HepG2 (cell line): ENCODE measurements at regions not wholly inside any gene's neighbourhood (a gene's known extent, or its start where the extent isn't known, plus 50 kb on each side); places are given as distances from the start of the nearest gene placed in this dataset.

Experiments used
- DMAP1 ChIP-seq: IDR thresholded peaks from 2 replicates; pipeline ENCODE4 v1.6.1; 2016
- ERF ChIP-seq: IDR thresholded peaks from 2 replicates; pipeline ENCODE4 v1.6.1; 2018; ENCODE audit warnings: missing biosample characterization, missing genetic modification reagents
- FOSL2 ChIP-seq: sonication (generic); formaldehyde crosslinking; IDR thresholded peaks from 2 replicates; pipeline ENCODE4 v1.4.0; 2020; ENCODE audit warnings: missing genetic modification reagents
- FOXP1 ChIP-seq, 2 experiments: fragments of 450-650 bp in 1 of 2; IDR thresholded peaks; 2 replicates each; pipeline ENCODE4 v1.6.1; 2017 to 2018; ENCODE audit warnings: antibody characterized with exemption in 1 of 2
- HDAC2 ChIP-seq: sonication (generic); formaldehyde crosslinking; IDR thresholded peaks from 2 replicates; pipeline ENCODE4 v1.4.0; 2020; ENCODE audit warnings: missing genetic modification reagents
- HNF4A ChIP-seq: sonication (generic); formaldehyde crosslinking; IDR thresholded peaks from 2 replicates; pipeline ENCODE4 v1.4.0; 2020; ENCODE audit warnings: missing genetic modification reagents
- KAT8 ChIP-seq: IDR thresholded peaks from 2 replicates; pipeline ENCODE4 v1.6.1; 2016; ENCODE audit warnings: missing genetic modification reagents, missing compliant biosample characterization
- RARA ChIP-seq: IDR thresholded peaks from 2 replicates; pipeline ENCODE4 v1.6.1; 2016; ENCODE audit warnings: missing genetic modification reagents, missing compliant biosample characterization
- SNAI1 ChIP-seq: sonication (generic); formaldehyde crosslinking; IDR thresholded peaks from 2 replicates; pipeline ENCODE4 v1.5.0; 2020; ENCODE audit warnings: mild to moderate bottlenecking, missing genetic modification reagents, borderline replicate concordance
- SOX13 ChIP-seq, 3 experiments: fragments of 450-650 bp in 1 of 3; sonication (generic) in 1 of 3; formaldehyde crosslinking in 1 of 3; IDR thresholded peaks in 2 of 3; conservative IDR thresholded peaks in 1 of 3; 2 replicates each; pipeline versions ENCODE4 v1.5.0 to v1.6.1; 2016 to 2020; ENCODE audit warnings: antibody characterized with exemption in 1 of 3, mild to moderate bottlenecking in 1 of 3, missing compliant biosample characterization in 1 of 3, missing genetic modification reagents in 1 of 3, moderate library complexity in 1 of 3
- SP4 ChIP-seq: sonication (generic); formaldehyde crosslinking; IDR thresholded peaks from 2 replicates; pipeline ENCODE4 v1.8.1; 2023; ENCODE audit warnings: mild to moderate bottlenecking, missing genetic modification reagents
- TEAD3 ChIP-seq: optimal IDR thresholded peaks from 2 replicates; pipeline ENCODE3; 2016; ENCODE audit warnings: borderline replicate concordance
- YEATS2 ChIP-seq: sonication (generic); formaldehyde crosslinking; IDR thresholded peaks from 2 replicates; pipeline ENCODE4 v1.4.0; 2020; ENCODE audit warnings: missing genetic modification reagents, borderline replicate concordance
- ZNF121 ChIP-seq: sonication (generic); formaldehyde crosslinking; IDR thresholded peaks from 2 replicates; pipeline ENCODE4 v1.5.0; 2020; ENCODE audit warnings: mild to moderate bottlenecking, missing genetic modification reagents
- ZNF616 ChIP-seq: sonication (generic); formaldehyde crosslinking; IDR thresholded peaks from 2 replicates; pipeline ENCODE4 v1.5.0; 2020; ENCODE audit warnings: low read depth, mild to moderate bottlenecking, missing genetic modification reagents
- ZNF7 ChIP-seq: IDR thresholded peaks from 2 replicates; pipeline ENCODE4 v1.6.1; 2016; ENCODE audit warnings: missing biosample characterization, missing genetic modification reagents
- ZNF782 ChIP-seq: sonication (generic); formaldehyde crosslinking; IDR thresholded peaks from 2 replicates; pipeline ENCODE4 v1.4.0; 2020; ENCODE audit warnings: missing genetic modification reagents, mild to moderate bottlenecking, borderline replicate concordance
- TF ChIP-seq, protein P1 (sequence below): IDR thresholded peaks from 2 replicates; pipeline ENCODE4 v1.6.1; 2016; ENCODE audit warnings: low read depth, borderline replicate concordance
- TF ChIP-seq, protein P2 (sequence below): sonication (generic); formaldehyde crosslinking; IDR thresholded peaks from 2 replicates; pipeline ENCODE4 v1.5.0; 2020; ENCODE audit warnings: missing genetic modification reagents
- TF ChIP-seq, protein P3 (sequence below): sonication (generic); formaldehyde crosslinking; IDR thresholded peaks from 2 replicates; pipeline ENCODE4 v1.5.0; 2020; ENCODE audit warnings: mild to moderate bottlenecking, missing genetic modification reagents
- TF ChIP-seq, protein P4 (sequence below): sonication (generic); formaldehyde crosslinking; IDR thresholded peaks from 2 replicates; pipeline ENCODE4 v1.4.0; 2020; ENCODE audit warnings: missing genetic modification reagents

DNA sequence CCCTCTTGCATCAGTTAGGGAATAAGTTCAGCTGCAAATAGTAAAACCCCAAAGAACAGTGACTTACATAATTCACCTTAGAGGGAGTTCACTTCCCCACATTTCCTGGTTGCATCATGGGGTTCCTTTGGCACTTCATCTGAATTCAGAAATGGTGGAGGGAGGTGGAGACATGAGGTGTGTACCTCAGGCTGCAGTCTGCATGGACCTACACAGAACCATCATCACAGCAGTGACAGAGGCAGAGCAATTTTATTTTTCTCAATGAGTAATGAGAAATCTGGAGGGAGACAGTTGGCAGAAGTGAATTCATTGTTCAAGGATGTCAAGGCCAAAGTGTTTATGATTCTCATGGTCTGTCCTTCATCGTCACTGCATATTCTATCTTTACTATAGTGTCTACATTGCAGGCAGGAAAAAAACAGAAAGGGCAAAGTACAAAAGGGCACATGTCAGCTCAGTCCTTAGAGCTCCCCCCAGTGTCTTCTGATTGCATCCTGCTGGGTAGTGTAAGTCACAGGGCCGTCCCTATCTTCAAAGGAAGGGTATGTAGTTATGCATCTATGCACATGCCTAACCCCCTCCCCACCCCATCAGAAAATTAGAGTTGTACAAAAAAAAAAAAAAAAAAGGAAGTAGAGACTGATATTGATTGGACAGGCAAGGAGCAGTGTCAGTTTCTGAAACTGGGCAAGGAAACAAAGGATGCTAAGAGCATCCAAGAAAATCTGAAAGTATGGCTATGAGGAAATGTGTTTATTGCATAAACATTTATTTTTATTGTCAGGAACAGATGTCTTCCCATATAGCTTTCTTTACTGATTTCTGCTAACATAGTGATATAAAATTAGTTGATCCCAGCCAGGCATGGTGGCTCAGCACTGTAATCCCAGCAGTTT, 132.7 kb upstream of the APC start (continued):
- TF ChIP-seq ZNF616 (CRISPR knock-in tag) (no peak), YEATS2 (CRISPR knock-in tag) (0 out of 2 replicates have a peak, but pooled peaks have one; percentile 23), KAT8 (CRISPR knock-in tag) (0 out of 2 replicates have a peak, but pooled peaks have one; percentile 23), HDAC2 (CRISPR knock-in tag) (0 out of 2 replicates have a peak, but pooled peaks have one; percentile 42), FOSL2 (0 out of 2 replicates have a peak, but pooled peaks have one; percentile 25), DMAP1 (CRISPR knock-in tag) (0 out of 2 replicates have a peak, but pooled peaks have one; percentile 31), ZNF782 (CRISPR knock-in tag) (no peak), HNF4A (CRISPR knock-in tag) (peak; percentile 96), FOXP1 (IDR thresholded peaks at IDR 0.05) (no peak), FOXP1 (CRISPR knock-in tag; IDR thresholded peaks at IDR 0.05) (0 out of 2 replicates have a peak, but pooled peaks have one; percentile 8), ZNF7 (CRISPR knock-in tag) (peak; percentile 48; the same call in 1 of the 2 replicates), ZNF121 (CRISPR knock-in tag) (no peak), RARA (CRISPR knock-in tag) (peak; percentile 60; the same call in 1 of the 2 replicates), ERF (CRISPR knock-in tag) (0 out of 2 replicates have a peak, but pooled peaks have one; percentile 27), TEAD3 (CRISPR knock-in tag) (peak; percentile 50), SNAI1 (CRISPR knock-in tag) (no peak), SP4 (CRISPR knock-in tag) (no peak), SOX13 (IDR thresholded peaks at IDR 0.05) (no peak), SOX13 (CRISPR knock-in tag; conservative IDR thresholded peaks at IDR 0.05 in 1 of 2, IDR thresholded peaks at IDR 0.05 in 1 of 2) (peak in 1 of 2 experiments; percentile 61; a peak in 1 of 4 replicates)
- TF ChIP-seq, protein P1, sequence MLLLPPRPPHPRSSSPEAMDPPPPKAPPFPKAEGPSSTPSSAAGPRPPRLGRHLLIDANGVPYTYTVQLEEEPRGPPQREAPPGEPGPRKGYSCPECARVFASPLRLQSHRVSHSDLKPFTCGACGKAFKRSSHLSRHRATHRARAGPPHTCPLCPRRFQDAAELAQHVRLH (CRISPR knock-in tag): 0 out of 2 replicates have a peak, but pooled peaks have one; percentile 33
- TF ChIP-seq, protein P2, sequence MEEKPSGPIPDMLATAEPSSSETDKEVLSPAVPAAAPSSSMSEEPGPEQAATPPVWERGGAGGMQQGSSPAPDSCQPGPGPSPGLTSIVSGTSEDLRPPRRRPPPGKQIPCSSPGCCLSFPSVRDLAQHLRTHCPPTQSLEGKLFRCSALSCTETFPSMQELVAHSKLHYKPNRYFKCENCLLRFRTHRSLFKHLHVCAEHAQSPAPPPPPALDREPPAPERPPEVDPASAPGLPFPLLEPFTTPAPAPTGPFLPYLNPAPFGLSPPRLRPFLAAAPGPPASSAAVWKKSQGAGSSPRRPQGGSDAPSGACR (CRISPR knock-in tag): no peak
- TF ChIP-seq, protein P3, sequence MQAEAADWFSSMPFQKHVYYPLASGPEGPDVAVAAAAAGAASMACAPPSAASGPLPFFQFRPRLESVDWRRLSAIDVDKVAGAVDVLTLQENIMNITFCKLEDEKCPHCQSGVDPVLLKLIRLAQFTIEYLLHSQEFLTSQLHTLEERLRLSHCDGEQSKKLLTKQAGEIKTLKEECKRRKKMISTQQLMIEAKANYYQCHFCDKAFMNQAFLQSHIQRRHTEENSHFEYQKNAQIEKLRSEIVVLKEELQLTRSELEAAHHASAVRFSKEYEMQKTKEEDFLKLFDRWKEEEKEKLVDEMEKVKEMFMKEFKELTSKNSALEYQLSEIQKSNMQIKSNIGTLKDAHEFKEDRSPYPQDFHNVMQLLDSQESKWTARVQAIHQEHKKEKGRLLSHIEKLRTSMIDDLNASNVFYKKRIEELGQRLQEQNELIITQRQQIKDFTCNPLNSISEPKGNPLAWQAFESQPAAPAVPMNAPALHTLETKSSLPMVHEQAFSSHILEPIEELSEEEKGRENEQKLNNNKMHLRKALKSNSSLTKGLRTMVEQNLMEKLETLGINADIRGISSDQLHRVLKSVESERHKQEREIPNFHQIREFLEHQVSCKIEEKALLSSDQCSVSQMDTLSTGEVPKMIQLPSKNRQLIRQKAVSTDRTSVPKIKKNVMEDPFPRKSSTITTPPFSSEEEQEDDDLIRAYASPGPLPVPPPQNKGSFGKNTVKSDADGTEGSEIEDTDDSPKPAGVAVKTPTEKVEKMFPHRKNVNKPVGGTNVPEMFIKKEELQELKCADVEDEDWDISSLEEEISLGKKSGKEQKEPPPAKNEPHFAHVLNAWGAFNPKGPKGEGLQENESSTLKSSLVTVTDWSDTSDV (CRISPR knock-in tag): no peak
- TF ChIP-seq, protein P4, sequence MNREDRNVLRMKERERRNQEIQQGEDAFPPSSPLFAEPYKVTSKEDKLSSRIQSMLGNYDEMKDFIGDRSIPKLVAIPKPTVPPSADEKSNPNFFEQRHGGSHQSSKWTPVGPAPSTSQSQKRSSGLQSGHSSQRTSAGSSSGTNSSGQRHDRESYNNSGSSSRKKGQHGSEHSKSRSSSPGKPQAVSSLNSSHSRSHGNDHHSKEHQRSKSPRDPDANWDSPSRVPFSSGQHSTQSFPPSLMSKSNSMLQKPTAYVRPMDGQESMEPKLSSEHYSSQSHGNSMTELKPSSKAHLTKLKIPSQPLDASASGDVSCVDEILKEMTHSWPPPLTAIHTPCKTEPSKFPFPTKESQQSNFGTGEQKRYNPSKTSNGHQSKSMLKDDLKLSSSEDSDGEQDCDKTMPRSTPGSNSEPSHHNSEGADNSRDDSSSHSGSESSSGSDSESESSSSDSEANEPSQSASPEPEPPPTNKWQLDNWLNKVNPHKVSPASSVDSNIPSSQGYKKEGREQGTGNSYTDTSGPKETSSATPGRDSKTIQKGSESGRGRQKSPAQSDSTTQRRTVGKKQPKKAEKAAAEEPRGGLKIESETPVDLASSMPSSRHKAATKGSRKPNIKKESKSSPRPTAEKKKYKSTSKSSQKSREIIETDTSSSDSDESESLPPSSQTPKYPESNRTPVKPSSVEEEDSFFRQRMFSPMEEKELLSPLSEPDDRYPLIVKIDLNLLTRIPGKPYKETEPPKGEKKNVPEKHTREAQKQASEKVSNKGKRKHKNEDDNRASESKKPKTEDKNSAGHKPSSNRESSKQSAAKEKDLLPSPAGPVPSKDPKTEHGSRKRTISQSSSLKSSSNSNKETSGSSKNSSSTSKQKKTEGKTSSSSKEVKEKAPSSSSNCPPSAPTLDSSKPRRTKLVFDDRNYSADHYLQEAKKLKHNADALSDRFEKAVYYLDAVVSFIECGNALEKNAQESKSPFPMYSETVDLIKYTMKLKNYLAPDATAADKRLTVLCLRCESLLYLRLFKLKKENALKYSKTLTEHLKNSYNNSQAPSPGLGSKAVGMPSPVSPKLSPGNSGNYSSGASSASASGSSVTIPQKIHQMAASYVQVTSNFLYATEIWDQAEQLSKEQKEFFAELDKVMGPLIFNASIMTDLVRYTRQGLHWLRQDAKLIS (CRISPR knock-in tag): no peak
